H1 (cell line): ENCODE measurements at regions not wholly inside any gene's neighbourhood (a gene's known extent, or its start where the extent isn't known, plus 50 kb on each side); places are given as distances from the start of the nearest gene placed in this dataset.
"Not testable (repeated sequence)": the region's sequence is repeated elsewhere in the genome, so short reads cannot be mapped to it uniquely, and the experiment has no call there.

Experiments used
- CTCF ChIA-PET: fragments of 300-600 bp; sonication (Branson Sonifier 250); formaldehyde crosslinking; loops from one replicate; lab custom pipeline; 2021; ENCODE audit not compliant: partially characterized antibody; lab: Charles Lee
- POLR2A ChIA-PET: fragments of 300-600 bp; sonication (Branson Sonifier 250); formaldehyde crosslinking; loops from one replicate; lab custom pipeline; 2021; ENCODE audit warnings: inconsistent platforms; ENCODE audit not compliant: partially characterized antibody; lab: Charles Lee
- DNase-seq, 2 experiments: peaks; one replicate each; pipeline versions ENCODE4 v3.0.0 to v3.0.0-alpha.2; 2010 to 2022; ENCODE audit warnings: low spot score in 2 of 2, low read depth in 1 of 2, mixed read lengths in 1 of 2
- FAIRE-seq: peaks from 2 replicates; lab custom pipeline; 2011; peaks lifted over from hg19 to GRCh38; lab: Jason Lieb, UNC
- H2AFZ ChIP-seq: 2 replicates; pipeline ENCODE4 v1.8.1; 2012; ENCODE audit warnings: low read length, inconsistent platforms
- H2AK5ac ChIP-seq: 2 replicates; pipeline ENCODE4 v1.6.1; 2013; ENCODE audit warnings: low read depth, low read length
- H2BK120ac ChIP-seq: replicated peaks from 2 replicates; pipeline ENCODE3; 2013; ENCODE audit warnings: low read depth, low read length, inconsistent platforms
- H2BK12ac ChIP-seq: 2 replicates; pipeline ENCODE4 v1.6.1; 2013; ENCODE audit warnings: low read depth, low read length
- H2BK15ac ChIP-seq: 2 replicates; pipeline ENCODE4 v1.6.1; 2013; ENCODE audit warnings: low read length
- H2BK20ac ChIP-seq: 2 replicates; pipeline ENCODE4 v1.6.1; 2013; ENCODE audit warnings: low read length
- H2BK5ac ChIP-seq: 2 replicates; pipeline ENCODE4 v1.6.1; 2013; ENCODE audit warnings: low read depth, low read length
- H3K14ac ChIP-seq: 2 replicates; pipeline ENCODE4 v1.6.1; 2013; ENCODE audit warnings: inconsistent platforms; ENCODE audit not compliant: insufficient read length
- H3K18ac ChIP-seq: 2 replicates; pipeline ENCODE4 v1.6.1; 2013; ENCODE audit warnings: low read length; ENCODE audit errors: extremely low read depth
- H3K23ac ChIP-seq: 2 replicates; pipeline ENCODE4 v1.6.1; 2013; ENCODE audit warnings: inconsistent platforms; ENCODE audit not compliant: insufficient read length
- H3K23me2 ChIP-seq: 2 replicates; pipeline ENCODE4 v1.6.1; 2013; ENCODE audit warnings: low read depth, low read length
- H3K27ac ChIP-seq: 2 replicates; pipeline ENCODE4 v1.6.1; 2011; ENCODE audit warnings: low read depth, low read length, inconsistent platforms
- H3K27me3 ChIP-seq, 4 experiments: replicated peaks in 1 of 4; 1 replicate in 1 of 4; 2 replicates in 3 of 4; pipeline versions ENCODE4 v1.6.1 to v1.8.1; 2011 to 2013; ENCODE audit warnings: low read length in 3 of 4, mild to moderate bottlenecking in 3 of 4, inconsistent platforms in 2 of 4, mixed read lengths in 2 of 4, moderate library complexity in 1 of 4; ENCODE audit not compliant: control insufficient read depth in 3 of 4, insufficient read depth in 3 of 4; ENCODE audit errors: extremely low read depth in 1 of 4
- H3K36me3 ChIP-seq, 4 experiments: 2 replicates each; pipeline versions ENCODE4 v1.6.1 to v1.8.1; 2011 to 2013; ENCODE audit warnings: mild to moderate bottlenecking in 4 of 4, low read length in 3 of 4, moderate library complexity in 2 of 4, control low read depth in 1 of 4, inconsistent platforms in 1 of 4; ENCODE audit not compliant: insufficient read depth in 4 of 4, control insufficient read depth in 2 of 4
- H3K4ac ChIP-seq: replicated peaks from 2 replicates; pipeline ENCODE3; 2013; ENCODE audit warnings: low read length, low read depth, mixed read lengths, inconsistent platforms; ENCODE audit not compliant: insufficient read length
- H3K4me1 ChIP-seq, 4 experiments: replicated peaks in 1 of 4; 1 replicate in 1 of 4; 2 replicates in 3 of 4; pipeline versions ENCODE4 v1.6.1 to v1.8.1; 2011 to 2013; ENCODE audit warnings: low read length in 3 of 4, inconsistent platforms in 2 of 4, mixed read lengths in 1 of 4; ENCODE audit not compliant: insufficient read depth in 4 of 4, control insufficient read depth in 3 of 4
- H3K4me2 ChIP-seq, 2 experiments: 2 replicates each; pipeline versions ENCODE4 v1.6.1 to v1.8.1; 2011 to 2013; ENCODE audit warnings: low read depth in 2 of 2, low read length in 2 of 2, control low read depth in 1 of 2, inconsistent platforms in 1 of 2, mild to moderate bottlenecking in 1 of 2; ENCODE audit not compliant: insufficient read depth in 1 of 2
- H3K4me3 ChIP-seq, 4 experiments: fragments of 200-600, 300-600 bp in 1 of 4; sonication (generic), shearing (Covaris generic), sonication (Bioruptor Twin) in 1 of 4; 2 replicates each; pipeline versions ENCODE4 v1.5.1 to v1.8.1; 2011 to 2016; ENCODE audit warnings: low read length in 4 of 4, low read depth in 3 of 4, control low read depth in 2 of 4, inconsistent platforms in 2 of 4, mild to moderate bottlenecking in 2 of 4, mixed read lengths in 1 of 4, moderate library complexity in 1 of 4; ENCODE audit not compliant: insufficient read depth in 2 of 4; ENCODE audit errors: extremely low read depth in 1 of 4
- H3K56ac ChIP-seq: replicated peaks from 2 replicates; pipeline ENCODE3; 2013; ENCODE audit warnings: low read depth, mild to moderate bottlenecking, mixed read lengths, low read length, inconsistent platforms; ENCODE audit not compliant: insufficient read length
- H3K79me1 ChIP-seq: 2 replicates; pipeline ENCODE4 v1.6.1; 2013; ENCODE audit warnings: low read depth, low read length, control low read depth
- H3K79me2 ChIP-seq, 2 experiments: 2 replicates each; pipeline versions ENCODE4 v1.6.1 to v1.8.1; 2012 to 2013; ENCODE audit warnings: low read length in 2 of 2, mild to moderate bottlenecking in 2 of 2, inconsistent platforms in 1 of 2; ENCODE audit not compliant: insufficient read depth in 2 of 2, control insufficient read depth in 1 of 2
- H3K9ac ChIP-seq, 4 experiments: replicated peaks in 1 of 4; 1 replicate in 1 of 4; 2 replicates in 3 of 4; pipeline versions ENCODE4 v1.6.1 to v1.8.1; 2011 to 2013; ENCODE audit warnings: low read depth in 3 of 4, low read length in 3 of 4, control low read depth in 2 of 4, mild to moderate bottlenecking in 2 of 4, moderate library complexity in 2 of 4, inconsistent platforms in 1 of 4; ENCODE audit errors: extremely low read depth in 1 of 4
- H3K9me3 ChIP-seq, 2 experiments: 2 replicates each; pipeline versions ENCODE4 v1.6.1 to v1.8.1; 2012 to 2013; ENCODE audit warnings: mild to moderate bottlenecking in 2 of 2, moderate library complexity in 2 of 2, control low read depth in 1 of 2, inconsistent platforms in 1 of 2, low read depth in 1 of 2, low read length in 1 of 2, mixed read lengths in 1 of 2; ENCODE audit not compliant: insufficient read depth in 2 of 2
- H4K20me1 ChIP-seq, 2 experiments: replicated peaks in 1 of 2; 2 replicates each; pipeline versions ENCODE3 to v1.8.1; 2011 to 2013; ENCODE audit warnings: inconsistent platforms in 2 of 2, low read length in 2 of 2, mild to moderate bottlenecking in 1 of 2; ENCODE audit not compliant: insufficient read depth in 2 of 2, control insufficient read depth in 1 of 2
- H4K5ac ChIP-seq: 2 replicates; pipeline ENCODE4 v1.6.1; 2013; ENCODE audit warnings: low read length, low read depth, mixed read lengths, inconsistent platforms; ENCODE audit not compliant: insufficient read length
- H4K8ac ChIP-seq: 2 replicates; pipeline ENCODE4 v1.8.0; 2013; ENCODE audit warnings: mild to moderate bottlenecking, moderate library complexity, low read length, inconsistent platforms; ENCODE audit not compliant: insufficient read depth; ENCODE audit errors: extremely low read depth
- H4K91ac ChIP-seq: replicated peaks from 2 replicates; pipeline ENCODE3; 2013; ENCODE audit warnings: low read length, mixed read lengths, inconsistent platforms; ENCODE audit not compliant: insufficient read length
- GABPA ChIP-seq: IDR thresholded peaks from 2 replicates; pipeline ENCODE4 v1.6.1; 2011; ENCODE audit warnings: mild to moderate bottlenecking, low read length, moderate library complexity, borderline replicate concordance; ENCODE audit not compliant: insufficient read depth
- SRF ChIP-seq: IDR thresholded peaks from 2 replicates; pipeline ENCODE4 v1.6.1; 2011; ENCODE audit warnings: mild to moderate bottlenecking, low read depth, low read length, moderate library complexity
- ZNF274 ChIP-seq: IDR thresholded peaks from 2 replicates; pipeline ENCODE4 v1.7.0; 2012; ENCODE audit warnings: low read length, borderline replicate concordance; ENCODE audit errors: extremely low read depth
- WGBS, 2 experiments: shearing (Covaris generic) in 1 of 2; methylation state at CpG; one replicate each; pipeline versions ENCODE4 v1.1.6 to v1.1.7; 2013 to 2015; ENCODE audit warnings: low lambda C conversion rate in 2 of 2, mixed read lengths in 2 of 2, inconsistent platforms in 1 of 2, low coverage in 1 of 2, missing lambda C conversion rate in 1 of 2; ENCODE audit not compliant: insufficient replicate concordance in 2 of 2, insufficient coverage in 1 of 2, insufficient read length in 1 of 2; ENCODE audit errors: extremely low coverage in 1 of 2, missing lambda C conversion rate in 1 of 2; 5-methylcytosine and 5-hydroxymethylcytosine counted together

GRCh38 chr7:142478479-142479220, 220.8 kb upstream of the PRSS58 start (continued):
- TF ChIP-seq SRF (no peak), GABPA (no peak), ZNF274 (no peak)

DNA sequence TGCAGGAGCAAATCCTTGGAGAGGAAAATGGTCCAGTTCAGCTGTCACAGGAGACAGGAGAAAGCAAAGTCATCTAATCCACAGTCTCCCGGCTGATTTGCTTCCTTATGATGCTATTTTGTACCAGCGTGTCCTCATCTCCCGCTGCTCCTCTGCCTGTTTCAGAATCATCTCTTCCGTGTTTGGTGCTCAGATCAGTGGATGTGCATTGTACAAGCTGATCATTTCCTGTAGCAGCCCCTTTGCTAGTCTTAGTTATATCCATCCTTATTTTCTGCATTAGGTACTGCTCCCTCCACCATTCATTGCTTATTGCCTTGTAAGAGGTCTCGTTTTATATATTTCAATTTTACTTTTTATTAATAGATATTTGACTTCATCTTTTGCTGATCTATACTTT, 219.9 kb upstream of the PRSS58 start:
- H3K27me3 ChIP-seq, H2BK12ac ChIP-seq, H4K91ac ChIP-seq, H2BK20ac ChIP-seq, POLR2A ChIA-PET, H3K9ac ChIP-seq, H3K18ac ChIP-seq, H2BK15ac ChIP-seq, H2AK5ac ChIP-seq, H3K4me1 ChIP-seq, H4K20me1 ChIP-seq, H4K8ac ChIP-seq, H3K4me2 ChIP-seq, H3K23me2 ChIP-seq, H3K79me1 ChIP-seq, H3K9me3 ChIP-seq, H3K14ac ChIP-seq, H4K5ac ChIP-seq, DNase-seq, H3K23ac ChIP-seq, H3K4ac ChIP-seq, H3K36me3 ChIP-seq, H2BK120ac ChIP-seq, H3K27ac ChIP-seq, H2AFZ ChIP-seq, H2BK5ac ChIP-seq, H3K4me3 ChIP-seq, H3K79me2 ChIP-seq, H3K56ac ChIP-seq, FAIRE-seq: not testable (repeated sequence)
- CTCF ChIA-PET = interaction anchor here (0.5 to 32.4 kb wide), 25 partner anchors 3 to 308 kb away, joined by 3 to 682 read pairs (median 7); no protein-coding TSS in a partner anchor
- 87% methylated on average over 5 of the region's 5 CpGs; no CpG with 5 or more reads in 1 of the 2 experiments for WGBS, 2 experiments
